D721Med (cell line): ENCODE measurements at regions not wholly inside any gene's neighbourhood (a gene's known extent, or its start where the extent isn't known, plus 50 kb on each side); places are given as distances from the start of the nearest gene placed in this dataset.

ENCODE experiments used
- DNase-seq: peaks from one replicate; pipeline ENCODE4 v3.0.0; 2011; ENCODE audit warnings: low spot score; ENCODE audit not compliant: insufficient read length
- FAIRE-seq: peaks from 2 replicates; lab custom pipeline; 2011; peaks lifted over from hg19 to GRCh38; lab: Jason Lieb, UNC
- TF ChIP-seq, protein P1 (sequence below): IDR thresholded peaks from 2 replicates; pipeline ENCODE4 v1.5.1; 2012; ENCODE audit warnings: mild to moderate bottlenecking, control low read depth; ENCODE audit not compliant: insufficient read depth; ENCODE audit errors: missing control alignments

DNA sequence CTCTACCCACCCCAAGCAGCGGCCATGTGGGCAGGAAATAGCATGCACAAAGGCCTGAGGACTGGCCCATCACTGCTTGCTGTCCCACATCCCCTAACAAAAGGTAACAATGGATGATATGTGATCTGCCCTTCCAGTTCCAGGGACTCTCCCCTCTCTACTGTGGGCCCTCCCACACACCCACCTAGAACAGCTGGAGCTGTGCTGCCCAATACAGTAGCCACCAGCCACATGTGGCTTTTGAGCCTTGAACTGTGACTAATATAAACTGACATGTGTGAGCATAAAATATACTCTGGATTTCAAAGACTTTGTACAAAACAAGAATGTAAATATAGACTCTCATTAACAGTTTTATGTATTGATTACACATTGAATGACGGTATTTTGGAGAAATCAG, 78.1 kb downstream of the C5orf15 start:
- TF ChIP-seq, protein P1, sequence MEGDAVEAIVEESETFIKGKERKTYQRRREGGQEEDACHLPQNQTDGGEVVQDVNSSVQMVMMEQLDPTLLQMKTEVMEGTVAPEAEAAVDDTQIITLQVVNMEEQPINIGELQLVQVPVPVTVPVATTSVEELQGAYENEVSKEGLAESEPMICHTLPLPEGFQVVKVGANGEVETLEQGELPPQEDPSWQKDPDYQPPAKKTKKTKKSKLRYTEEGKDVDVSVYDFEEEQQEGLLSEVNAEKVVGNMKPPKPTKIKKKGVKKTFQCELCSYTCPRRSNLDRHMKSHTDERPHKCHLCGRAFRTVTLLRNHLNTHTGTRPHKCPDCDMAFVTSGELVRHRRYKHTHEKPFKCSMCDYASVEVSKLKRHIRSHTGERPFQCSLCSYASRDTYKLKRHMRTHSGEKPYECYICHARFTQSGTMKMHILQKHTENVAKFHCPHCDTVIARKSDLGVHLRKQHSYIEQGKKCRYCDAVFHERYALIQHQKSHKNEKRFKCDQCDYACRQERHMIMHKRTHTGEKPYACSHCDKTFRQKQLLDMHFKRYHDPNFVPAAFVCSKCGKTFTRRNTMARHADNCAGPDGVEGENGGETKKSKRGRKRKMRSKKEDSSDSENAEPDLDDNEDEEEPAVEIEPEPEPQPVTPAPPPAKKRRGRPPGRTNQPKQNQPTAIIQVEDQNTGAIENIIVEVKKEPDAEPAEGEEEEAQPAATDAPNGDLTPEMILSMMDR: no peak
- no peak for FAIRE-seq
- DNase-seq: no peak

DNA sequence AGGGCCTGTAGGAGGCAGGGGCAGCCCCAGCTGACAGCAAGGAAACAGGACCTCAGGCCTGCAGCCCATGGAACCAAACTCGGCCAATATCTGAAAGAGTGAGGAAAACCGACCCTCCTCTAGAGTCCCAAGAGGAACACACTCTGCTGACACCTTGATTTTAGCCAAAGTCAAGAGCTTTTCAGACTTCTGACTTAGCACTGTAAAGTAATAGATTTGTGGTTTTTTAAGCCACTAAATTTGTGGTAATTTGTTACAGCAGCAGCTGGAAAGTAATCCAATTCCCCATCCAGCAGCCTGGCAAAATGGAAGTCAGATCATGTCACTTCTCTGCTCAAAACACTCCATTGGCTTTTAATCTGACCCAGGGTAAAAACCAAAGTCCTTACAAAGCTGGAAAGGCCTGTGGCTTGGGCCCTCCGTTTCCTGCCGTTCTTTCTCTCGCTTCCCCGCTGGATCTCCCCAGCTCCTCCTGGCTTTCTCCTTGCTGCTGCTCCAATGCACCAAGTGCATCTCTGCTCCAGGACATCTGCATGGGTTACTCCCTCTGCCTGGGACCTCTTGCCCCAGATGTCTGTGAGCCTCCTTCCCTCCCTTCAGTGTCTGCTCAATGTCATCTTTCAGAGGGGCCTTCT, 79.0 kb downstream of the C5orf15 start:
- TF ChIP-seq, protein P1: no peak
- DNase-seq: no peak
- FAIRE-seq: no peak

DNA sequence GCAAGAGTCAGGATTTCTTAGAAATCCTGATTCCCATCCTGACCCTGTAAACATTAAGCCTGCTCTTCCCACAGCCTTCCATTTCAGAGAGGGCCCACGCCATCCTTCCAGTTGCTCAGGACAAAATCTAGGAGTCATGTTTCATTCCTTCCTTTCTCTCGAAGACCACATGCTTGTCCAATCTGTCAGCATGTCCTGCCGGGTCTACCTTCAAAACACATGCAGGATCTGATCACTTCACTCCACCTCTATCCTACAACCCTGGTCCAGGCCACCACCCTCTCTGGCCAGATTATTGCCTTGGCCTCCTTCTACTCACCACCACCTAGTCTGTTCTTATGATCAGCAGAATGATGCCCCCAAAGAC, 79.8 kb downstream of the C5orf15 start:
- DNase-seq: no peak
- no peak for FAIRE-seq

DNA sequence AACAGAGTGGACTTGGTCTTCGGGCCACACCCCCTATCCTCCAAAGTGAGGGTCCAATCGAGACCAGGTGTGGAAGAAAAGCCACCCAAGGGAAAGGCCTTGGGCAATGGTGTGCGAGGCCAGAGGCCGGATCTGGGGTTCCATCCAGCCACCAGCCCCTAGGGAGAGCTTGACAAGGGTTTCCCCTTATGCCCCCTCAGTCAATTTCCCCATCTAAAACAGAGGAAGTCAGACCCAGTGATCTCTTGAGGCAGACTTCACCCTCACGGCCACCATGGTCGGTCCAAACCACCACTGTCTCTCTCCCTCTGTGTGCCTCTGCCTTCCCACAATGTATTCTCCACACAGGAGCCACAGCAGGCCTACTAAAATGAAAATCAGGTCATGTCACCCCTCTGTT, 82.9 kb downstream of the C5orf15 start:
- FAIRE-seq (no peak), DNase-seq (no peak)
- TF ChIP-seq, protein P1: no peak

More for the DNA sequence above, 79.8 kb downstream of the C5orf15 start:
- TF ChIP-seq, protein P1: no peak

DNA sequence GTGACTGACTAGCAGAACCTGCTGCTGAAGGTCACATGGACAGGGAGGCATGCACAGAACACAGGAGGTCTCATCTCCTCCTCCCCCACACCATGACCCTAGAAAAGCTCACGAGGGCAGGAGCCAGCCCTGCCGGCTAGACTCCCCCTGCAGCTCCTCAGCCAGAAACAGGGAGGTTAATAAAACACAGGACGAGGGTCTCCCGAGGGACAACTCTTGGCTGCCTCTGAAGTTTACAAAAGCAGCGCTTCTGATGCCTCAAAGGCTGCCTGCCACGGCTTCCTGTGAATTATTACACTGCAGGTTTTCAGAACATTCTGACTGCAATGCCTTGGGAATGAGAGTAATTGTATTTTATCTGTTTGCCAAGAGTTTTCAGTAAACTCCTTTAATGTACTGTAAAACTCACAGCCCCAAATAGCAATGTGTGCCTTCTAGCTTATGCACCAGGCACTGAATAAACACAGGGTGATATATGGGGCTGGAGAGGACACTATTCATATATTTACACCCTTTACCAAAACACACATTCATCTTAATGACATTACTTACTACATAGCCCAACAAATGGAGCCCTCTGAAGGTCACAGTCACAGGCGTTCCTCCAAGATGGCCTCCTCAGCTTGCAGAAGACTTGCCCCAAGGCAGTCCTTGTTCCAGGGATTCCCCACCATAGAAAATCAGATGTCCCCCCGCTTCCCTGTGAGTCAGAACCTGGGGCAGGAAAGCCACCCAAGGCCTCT, 83.7 kb downstream of the C5orf15 start:
- TF ChIP-seq, protein P1: no peak
- DNase-seq (no peak), FAIRE-seq (no peak)

DNA sequence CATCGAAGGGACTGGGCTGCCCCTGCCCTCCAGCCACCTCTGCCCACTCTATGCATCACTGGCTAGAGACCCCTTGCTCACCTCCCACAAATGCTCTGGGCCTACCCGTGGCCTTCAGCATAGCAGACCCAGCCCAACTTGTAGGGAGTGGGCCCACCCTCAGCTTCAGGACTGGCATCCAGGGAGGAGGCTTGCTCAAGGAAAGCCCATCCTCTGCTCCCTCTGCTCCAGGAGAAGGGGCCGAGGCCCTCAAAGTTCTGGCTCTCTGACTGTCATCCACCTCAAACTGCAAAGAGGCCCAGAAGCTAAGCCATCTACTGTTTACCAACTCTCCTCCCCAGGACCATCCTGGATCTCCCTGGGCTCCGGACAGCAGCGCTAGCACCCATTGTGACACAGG, 84.5 kb downstream of the C5orf15 start:
- TF ChIP-seq, protein P1: no peak
- DNase-seq (no peak), FAIRE-seq (no peak)

DNA sequence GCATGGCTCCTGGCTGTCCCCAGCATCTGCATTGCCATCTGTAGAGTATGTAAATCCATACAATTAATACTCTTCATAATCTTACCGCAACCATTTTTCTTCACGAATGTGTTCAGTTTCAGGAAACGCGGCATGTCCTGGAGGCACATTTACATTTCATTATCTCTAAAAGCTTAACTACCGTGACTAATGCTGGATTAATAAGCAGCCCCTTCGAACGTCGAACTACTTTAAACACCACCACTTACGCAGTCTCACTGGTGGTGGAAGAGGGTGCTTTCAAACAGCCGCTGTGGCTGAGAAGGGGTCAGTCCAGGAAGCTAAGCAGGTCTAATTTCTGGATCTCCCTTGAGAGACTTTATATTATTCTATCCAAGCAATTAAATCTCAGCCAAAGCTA, 85.6 kb downstream of the C5orf15 start:
- TF ChIP-seq, protein P1: no peak
- no peak for DNase-seq
- no peak for FAIRE-seq
